GM18508 (cell line): ENCODE measurements at regions not wholly inside any gene's neighbourhood (a gene's known extent, or its start where the extent isn't known, plus 50 kb on each side); places are given as distances from the start of the nearest gene placed in this dataset.

Experiments
- ATAC-seq: cut with Tn5 transposase; IDR thresholded peaks from one replicate; pipeline ENCODE4 v1.9.1; 2021; ENCODE audit warnings: moderate number of reproducible peaks; ENCODE audit not compliant: insufficient read depth, unreplicated experiment

DNA sequence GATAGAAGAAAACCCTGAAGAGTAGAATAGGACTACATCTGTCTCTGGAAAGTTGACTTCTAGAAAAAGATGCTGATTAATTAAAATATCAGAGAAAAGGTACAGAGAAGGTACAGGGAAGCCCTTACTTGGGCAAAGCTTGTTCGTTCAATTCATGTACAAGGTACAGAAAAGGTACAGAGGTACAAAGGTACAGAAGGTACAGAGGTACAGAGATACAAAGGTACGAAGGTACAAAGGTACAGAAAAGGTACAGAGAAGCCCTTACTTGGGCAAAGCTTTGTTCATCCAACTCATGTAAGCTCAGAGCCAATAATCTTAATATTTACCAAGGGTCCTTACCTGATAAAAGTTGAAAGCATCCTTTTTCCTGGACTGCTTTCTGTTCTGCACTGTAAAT lies 182.3 kb downstream of the PCSK1 start:
- ATAC-seq = no peak

DNA sequence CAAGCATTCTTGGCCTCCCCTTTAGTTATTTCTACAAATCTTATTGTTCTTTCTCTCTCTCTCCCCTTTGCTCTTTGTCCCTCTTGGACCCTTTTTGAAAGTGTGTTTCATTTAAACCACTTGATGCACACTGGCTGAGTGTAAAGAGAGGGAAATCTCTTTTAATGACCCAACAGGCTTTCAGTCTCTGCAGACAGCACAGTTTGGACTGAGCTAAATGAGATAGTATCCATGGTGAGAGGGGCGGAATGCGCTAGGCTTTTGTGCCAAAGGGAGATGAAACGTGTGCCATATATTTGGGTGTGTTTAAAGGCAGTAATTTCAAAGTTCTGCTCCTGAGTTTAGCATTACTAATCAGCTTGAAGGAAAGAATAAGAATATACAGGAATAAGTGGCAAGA lies 184.9 kb downstream of the PCSK1 start:
- ATAC-seq = no peak

DNA sequence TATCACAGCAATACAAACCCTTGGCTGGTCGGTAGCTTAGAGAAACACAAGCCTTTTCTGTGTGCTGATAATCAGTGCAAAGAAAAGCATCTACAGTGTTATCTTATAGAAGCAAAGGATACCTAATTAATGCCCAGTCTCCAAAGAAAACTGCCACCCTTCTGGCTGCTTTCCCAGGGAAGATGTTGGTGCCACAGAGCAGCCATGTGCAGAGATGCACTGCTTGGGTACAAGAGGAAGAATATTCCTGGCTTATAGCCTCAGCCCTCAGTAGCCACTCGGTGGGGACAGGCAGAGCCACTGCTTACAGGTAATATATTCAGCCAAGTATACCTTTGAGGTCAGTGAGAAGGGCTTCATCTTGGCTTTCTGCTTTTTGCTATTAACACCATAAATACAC lies 185.3 kb downstream of the PCSK1 start:
- ATAC-seq = no peak

DNA sequence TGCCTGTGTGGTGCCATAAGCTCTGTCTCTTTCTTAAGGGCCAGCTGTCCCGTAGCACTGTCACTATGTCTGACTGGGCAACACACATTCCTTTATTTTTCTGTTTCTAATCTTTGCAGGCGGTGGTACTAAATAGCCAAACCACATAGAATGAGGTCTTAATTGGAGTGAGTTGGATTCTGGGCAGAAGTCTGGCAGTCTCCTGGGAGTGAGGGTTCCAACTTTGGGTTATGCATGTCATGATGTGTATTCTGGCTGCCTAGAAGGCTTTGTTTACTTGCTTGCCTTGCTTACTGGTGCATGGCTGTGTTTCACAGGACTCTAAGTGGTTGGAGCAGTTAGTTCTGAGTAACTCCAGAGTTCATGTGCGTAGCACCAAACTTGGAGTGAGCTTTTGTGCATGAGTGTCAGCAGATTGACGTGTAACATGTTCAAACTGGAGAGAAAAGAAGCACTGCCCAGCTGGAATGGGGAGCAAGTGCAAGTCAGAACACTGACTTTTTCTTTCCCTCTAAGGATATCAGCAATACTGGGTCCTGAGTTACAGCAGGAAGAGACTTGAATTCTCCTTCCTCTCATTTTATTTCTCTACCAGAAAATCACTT lies 185.8 kb downstream of the PCSK1 start:
- no peak for ATAC-seq

DNA sequence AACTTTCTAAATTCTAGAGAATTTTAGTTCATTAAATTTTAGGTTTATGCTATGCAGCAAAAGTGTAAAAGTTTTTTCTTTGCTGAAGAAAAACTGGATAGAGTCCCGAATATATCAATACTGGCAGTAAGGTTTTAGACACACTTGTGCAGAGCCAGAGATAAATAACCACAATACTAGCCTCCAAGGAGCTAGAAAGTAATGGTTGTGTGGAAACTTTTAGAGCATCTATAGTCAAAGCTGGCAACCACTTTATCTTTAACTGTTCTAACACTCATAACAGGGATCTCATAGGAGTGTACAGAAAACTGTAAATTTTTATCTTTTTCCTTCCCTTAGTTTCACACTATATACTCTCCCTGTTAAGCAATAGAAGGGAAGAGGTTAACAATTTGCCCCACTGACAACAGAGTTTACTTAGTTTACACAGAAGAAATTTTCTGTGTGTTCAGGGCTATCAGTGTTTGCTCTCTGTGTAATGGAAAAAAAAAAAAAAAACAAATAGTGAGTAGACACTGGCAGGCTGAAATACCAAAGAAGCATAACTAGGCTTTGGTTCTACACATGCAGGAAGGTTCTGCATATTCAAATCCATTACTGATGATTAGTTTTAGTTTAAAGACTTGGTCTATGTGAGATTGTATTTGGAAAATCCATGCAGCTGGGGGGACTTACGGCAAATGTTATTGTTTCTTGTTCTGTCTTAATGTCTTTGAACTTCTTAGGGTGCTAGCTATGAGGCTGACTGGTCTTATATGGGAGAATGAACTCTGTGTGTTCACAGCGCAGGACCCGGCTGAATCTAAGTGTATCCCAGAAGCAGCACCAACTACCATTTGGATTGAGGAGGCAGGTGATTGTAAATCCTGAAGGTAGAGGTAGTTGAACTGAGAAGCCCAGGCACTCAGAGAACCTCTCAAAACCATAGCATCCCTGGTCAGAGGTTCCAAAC lies 187.6 kb downstream of the PCSK1 start:
- no peak for ATAC-seq

DNA sequence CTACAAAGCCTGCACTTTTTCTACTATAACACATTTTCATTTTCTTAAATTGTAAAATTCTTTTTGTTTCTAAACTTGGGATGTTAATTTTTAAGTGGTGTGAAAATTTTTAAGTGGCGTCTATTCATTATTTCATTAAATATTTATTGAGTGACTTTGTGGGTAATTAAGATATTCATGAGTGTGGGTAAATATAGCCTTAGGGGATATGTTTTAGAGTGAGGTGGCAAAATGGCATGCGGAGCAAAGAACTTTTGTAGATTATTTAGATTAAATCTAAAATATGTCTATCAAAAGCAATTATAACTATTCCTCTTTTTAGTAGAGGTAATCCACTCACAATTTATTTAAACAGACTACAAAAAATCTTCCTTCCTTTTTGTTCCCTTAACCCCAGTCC lies 188.4 kb downstream of the PCSK1 start:
- no peak for ATAC-seq

DNA sequence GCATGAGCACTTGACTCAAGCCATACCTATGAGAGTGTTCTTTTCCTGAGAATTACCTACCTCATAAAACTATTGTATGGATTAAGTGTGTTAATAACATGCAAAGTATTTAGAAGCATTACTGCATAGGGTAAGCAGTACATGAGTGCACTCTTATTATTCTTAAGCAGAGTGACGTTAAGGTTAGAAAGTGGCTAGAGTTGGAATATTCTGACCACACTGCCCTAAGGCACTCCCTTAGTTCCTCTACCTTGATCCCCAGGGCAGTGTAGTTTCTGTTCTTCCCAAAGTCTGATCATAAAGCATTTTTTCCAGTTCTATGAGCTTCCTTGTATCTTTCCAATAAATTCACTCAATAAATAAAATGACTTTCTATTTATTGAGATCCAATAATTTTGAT lies 189.2 kb downstream of the PCSK1 start:
- no peak for ATAC-seq

DNA sequence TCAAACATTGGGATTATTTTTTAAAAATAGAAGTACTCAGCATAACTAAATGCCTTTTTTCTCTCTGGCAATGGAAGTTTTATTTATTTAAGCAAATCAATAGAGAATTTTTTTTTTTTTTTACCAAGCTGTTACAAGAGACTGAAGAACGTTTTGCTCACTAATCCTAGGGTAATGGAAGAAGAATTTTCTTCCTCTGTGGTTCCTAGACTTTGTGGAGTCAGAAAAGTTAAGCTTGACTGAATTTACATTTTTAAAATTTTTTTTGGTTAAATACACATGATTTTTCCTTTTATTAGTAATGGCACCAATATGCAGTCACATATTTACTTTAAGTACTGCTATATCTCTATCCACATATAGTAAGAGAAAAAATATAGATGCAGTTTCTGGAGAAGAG lies 189.8 kb downstream of the PCSK1 start:
- no peak for ATAC-seq

DNA sequence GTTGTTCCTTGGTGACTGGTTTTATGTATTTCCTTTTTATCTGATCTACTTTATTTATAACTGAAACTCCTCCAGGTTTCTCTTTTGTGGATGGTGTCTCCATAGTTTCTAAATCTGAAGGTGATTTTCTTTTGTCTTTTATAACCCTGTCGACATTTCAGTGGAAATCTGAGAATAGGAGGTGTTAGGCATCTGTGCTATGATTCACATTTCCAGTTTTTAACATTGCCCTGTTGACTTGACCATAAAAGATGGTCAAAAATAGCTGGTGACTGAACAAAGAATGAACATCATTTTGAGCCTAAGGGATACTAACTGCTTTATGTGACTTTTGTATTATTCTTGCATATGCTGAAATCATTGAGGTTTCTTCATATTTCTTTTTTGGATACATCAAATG lies 190.5 kb downstream of the PCSK1 start:
- ATAC-seq = no peak

DNA sequence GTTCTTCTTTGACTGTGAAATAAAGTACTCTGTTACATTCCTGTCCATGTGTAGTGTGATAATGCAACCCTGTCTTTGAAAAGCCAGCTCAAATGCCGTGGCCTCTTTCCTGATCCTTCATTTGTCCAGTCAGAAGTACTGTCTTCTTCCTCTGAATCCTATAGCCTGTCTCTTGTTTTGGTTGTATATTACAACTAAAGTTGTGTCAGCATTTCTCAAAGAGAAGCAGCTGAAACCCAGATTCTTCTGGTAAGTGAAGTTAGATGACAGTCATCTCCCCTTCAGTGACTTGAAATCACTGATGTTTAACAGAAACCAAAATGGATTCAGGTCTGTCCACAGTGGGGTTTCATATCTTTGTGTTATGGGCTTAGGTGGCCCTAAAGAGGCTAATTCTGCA lies 196.2 kb downstream of the PCSK1 start:
- ATAC-seq = no peak

DNA sequence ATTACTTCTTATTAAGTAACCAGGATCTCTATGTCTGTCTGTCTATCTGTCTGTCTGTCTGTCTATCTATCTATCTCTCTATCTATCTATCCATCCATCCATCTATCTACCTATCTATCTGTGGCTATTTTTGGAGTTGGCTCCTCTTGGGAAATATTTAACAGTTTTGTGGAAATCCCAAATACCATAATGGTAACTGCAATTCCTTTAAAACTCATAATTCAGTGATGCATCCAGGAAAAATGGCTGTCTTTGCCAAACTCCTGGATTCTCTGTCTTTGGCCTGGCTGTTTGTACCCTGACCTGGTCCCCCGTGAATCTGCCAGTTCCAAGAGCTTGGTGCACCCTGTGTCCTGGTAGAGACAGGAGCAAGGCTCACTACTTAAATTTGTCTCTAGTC lies 197.0 kb downstream of the PCSK1 start:
- ATAC-seq = no peak

DNA sequence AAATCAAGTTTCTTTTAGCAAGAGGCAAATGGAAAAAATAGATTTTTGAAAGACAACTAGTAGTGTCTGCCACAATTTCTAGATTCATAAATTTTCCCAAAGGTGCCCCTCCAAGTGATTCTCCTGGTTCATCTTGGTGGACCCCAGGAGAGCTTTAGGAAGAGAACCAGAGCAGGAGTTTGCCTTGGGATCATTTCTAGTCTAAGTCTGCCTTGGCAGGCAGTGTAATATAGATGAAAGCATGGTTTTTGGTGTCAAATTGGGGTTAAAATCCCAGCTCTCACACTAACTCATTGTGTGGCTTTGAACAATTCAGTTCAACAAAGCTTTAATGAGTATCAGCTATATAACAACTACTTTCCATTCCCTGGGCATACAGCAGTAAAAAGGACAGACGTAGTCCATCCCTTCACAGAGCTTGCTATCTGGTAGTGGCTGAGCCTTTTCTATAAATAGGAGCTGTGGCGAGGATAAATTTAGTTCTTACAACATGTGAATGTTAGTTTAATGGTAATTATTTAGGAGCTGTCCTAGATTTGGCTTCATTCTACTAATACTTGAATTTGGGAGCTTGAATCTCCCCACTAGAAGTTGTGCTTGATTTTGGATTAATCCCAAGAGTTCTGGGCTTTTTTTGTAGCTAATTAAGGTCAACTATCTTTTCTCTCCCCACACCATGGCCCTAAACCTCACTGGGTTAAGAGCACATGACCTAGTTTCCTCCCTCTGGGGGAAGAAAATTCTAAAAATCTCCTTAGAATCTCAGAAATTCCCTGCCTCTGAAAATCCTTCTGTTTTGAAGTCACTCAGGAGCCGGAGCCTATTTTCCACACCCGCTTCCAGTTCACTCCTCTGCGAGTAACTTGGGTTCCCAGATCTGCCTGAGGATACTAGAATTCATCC lies 197.8 kb downstream of the PCSK1 start:
- no peak for ATAC-seq

DNA sequence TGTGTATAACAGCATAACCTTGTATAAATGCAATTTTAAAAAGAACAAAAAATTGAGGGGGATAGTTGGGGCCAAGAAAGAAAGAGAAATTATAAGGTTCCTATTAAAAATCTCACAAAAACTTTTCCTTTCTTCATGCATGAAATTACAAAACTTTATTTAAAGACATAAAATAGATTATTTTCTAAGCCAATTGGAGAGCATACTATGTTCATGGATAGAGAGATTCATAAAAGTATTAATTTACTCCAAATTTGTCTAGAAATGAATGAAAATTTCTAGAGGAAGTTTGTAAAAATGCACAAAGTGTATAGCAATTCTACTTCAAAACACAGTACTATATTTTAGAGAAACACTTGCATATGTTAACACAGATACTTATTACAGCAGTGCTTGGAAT lies 200.4 kb downstream of the PCSK1 start:
- ATAC-seq = no peak

DNA sequence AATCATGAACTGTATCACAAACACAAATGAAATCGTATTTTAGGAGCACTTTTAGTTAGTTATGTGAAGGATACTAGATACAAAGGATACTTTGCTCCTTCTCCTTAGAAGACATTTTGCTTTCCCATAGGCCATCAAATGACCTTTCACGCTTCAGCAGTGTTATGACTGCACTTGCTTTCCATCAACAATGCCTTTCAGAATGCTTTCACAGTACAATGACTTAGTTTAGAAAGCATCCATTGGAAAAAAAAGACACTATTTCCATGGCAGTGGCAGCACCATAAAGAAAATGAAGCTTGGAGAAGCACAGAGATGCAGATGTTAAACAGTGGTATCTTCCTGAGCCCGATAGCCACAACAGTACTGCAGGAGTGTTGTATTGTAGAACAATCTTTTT lies 203.9 kb downstream of the PCSK1 start:
- ATAC-seq = no peak

DNA sequence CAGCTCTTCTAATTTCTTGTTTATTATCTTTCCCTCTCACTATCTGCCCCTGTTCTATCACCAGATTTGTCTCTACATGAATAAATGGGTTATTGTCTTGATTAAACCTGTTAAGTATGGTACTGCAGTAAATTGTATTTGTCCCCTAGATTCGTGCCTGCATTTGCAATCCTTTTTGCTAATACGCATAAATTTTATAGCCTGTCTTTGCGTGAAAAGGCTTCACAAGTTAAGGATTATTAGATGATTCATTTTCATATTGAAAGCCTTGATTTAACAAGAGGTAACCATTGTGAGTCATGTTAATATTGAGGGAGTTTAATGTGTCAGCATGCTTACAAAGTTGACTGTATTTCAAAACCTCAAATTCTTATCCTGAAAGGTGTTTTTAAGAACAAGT lies 204.6 kb downstream of the PCSK1 start:
- ATAC-seq = no peak

DNA sequence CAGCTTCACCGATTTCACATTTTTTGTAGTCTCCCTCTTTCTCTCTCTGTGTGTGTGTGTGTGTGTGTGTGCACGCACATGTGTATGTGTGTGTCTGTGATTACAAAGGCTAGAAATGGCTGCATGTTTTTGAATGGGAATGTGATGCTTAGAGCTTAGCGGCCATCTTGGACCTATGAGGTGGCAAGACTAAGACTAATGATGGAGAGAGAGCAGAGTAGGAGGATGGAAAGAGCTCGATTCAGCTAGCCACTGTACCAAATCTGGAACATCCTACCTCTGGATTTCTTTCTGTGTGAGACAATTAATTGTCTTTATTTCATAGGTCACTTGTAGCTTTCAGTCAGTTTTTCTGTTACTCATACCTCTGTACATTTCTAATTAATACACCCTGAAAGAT lies 205.1 kb downstream of the PCSK1 start:
- ATAC-seq = no peak

DNA sequence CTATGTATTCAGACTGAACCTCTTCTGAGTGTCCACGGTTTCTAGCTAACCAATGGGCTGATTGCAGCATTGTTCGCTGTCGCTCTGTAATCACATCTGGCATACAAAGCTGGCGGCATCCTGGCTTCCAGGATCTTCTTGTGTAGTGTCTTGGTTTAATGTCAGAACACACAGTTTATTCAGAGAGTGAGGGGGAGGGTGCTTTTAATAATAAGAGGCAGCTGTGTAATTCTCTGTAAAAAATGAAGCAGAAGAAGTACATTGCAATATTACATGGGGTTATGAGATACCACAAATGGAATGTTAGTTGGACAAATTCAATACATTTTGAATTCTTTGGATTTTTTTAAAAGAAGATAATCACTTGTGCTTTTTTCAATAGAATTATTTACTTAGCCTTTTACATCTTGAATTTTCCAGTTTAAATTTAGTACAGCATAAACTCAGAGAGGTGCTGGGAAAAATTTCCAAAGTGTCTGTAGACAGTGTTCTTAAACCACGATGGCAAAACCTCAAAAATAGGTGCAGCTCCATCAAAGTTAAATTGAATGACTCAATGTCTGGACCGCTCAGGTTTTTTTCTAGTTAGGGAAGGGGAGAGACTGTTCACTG lies 206.0 kb downstream of the PCSK1 start:
- ATAC-seq = no peak

DNA sequence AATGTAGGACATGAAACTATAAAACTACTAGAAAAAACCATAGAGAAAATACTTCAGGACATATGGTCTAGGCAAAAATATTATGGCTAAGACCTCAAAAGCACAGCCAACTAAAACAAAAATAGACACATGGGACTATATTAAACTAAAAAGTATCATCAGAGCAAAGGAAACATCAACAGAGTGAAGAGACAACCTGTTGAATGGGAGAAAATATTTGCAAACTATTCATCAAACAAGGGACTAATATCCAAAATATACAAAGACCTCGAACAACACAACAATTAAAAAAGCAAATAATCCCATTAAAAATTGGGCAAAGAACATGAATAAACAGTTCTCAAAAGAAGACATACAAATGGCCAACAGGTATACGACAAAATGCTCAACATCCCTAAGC lies 210.9 kb downstream of the PCSK1 start:
- no peak for ATAC-seq

DNA sequence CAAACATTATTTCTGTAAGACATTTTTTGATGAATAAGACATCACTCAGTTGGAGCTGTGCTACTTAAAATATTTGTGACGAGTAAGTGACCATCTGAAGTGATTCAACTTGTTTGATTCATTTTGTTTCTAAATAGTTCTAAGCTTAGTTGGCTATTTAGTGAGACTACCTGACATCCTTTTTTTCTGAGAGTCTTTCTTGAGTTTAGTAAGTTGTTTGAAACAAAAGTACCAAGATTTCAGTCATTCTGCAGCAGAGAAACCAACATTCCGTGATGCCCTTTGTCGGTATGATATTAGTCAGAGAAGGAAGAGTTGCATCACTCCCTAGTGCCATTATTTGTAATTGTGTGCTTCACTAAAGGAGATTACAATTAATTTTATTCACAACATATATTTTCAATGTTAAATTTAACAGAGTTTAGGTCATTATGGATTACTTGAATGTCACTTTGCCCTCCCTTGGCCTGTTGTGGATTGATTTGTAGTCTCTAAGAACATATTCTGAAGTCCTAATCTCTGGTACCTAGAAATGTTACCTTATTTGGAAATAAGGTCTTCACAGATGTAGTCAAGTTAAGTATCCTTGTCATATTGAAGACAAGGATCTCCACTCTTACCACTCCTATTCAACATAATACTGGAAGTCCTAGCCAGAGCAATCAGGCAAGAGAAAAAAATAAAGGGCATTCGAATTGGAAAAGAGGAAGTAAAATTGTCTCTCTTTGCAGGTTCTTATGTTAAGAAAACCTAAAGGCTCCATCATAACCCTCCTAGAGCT lies 212.2 kb downstream of the PCSK1 start:
- no peak for ATAC-seq
